Trophoblast cell (in vitro differentiated cells and primary cell): ENCODE measurements at regions not wholly inside any gene's neighbourhood (a gene's known extent, or its start where the extent isn't known, plus 50 kb on each side); places are given as distances from the start of the nearest gene placed in this dataset.

ENCODE experiments used
- DNase-seq, 2 donors: peaks; one replicate each; pipeline ENCODE4 v3.0.0-alpha.2; 2016
- H2AFZ ChIP-seq: 2 replicates; pipeline ENCODE4 v1.6.1; 2013; ENCODE audit warnings: low read length, moderate library complexity, mild to moderate bottlenecking; ENCODE audit not compliant: insufficient read depth, poor library complexity
- H2AK5ac ChIP-seq: 2 replicates; pipeline ENCODE4 v1.6.1; 2013; ENCODE audit warnings: mild to moderate bottlenecking, low read length
- H2BK120ac ChIP-seq: 2 replicates; pipeline ENCODE4 v1.6.1; 2013; ENCODE audit warnings: low read length, mild to moderate bottlenecking, moderate library complexity; ENCODE audit not compliant: insufficient read depth, poor library complexity
- H2BK12ac ChIP-seq: 2 replicates; pipeline ENCODE4 v1.6.1; 2013; ENCODE audit warnings: mild to moderate bottlenecking, low read length, moderate library complexity
- H2BK5ac ChIP-seq: 2 replicates; pipeline ENCODE4 v1.6.1; 2013; ENCODE audit warnings: low read length, low read depth, moderate library complexity, mild to moderate bottlenecking; ENCODE audit not compliant: poor library complexity
- H3K14ac ChIP-seq: 2 replicates; pipeline ENCODE4 v1.6.1; 2013; ENCODE audit warnings: mild to moderate bottlenecking, low read length
- H3K18ac ChIP-seq: 2 replicates; pipeline ENCODE4 v1.6.1; 2013; ENCODE audit warnings: mild to moderate bottlenecking, low read length
- H3K23ac ChIP-seq: 2 replicates; pipeline ENCODE4 v1.6.1; 2013; ENCODE audit warnings: low read length
- H3K27ac ChIP-seq: 2 replicates; pipeline ENCODE4 v1.5.1; 2013; ENCODE audit warnings: low read depth, mild to moderate bottlenecking, inconsistent platforms, low read length, moderate library complexity
- H3K27me3 ChIP-seq: 2 replicates; pipeline ENCODE4 v1.6.1; 2013; ENCODE audit warnings: inconsistent platforms, mild to moderate bottlenecking, low read length, moderate library complexity; ENCODE audit not compliant: insufficient read depth
- H3K36me3 ChIP-seq, 2 experiments: 1 replicate in 1 of 2; 2 replicates in 1 of 2; pipeline ENCODE4 v1.6.1; 2013; ENCODE audit warnings: low read length in 2 of 2, mild to moderate bottlenecking in 2 of 2, moderate library complexity in 1 of 2; ENCODE audit not compliant: insufficient read depth in 2 of 2, control insufficient read depth in 1 of 2
- H3K4ac ChIP-seq: 2 replicates; pipeline ENCODE4 v1.6.1; 2013; ENCODE audit warnings: low read depth, mild to moderate bottlenecking, low read length, moderate library complexity
- H3K4me1 ChIP-seq, 2 experiments: 1 replicate in 1 of 2; 2 replicates in 1 of 2; pipeline ENCODE4 v1.6.1; 2013; ENCODE audit warnings: low read length in 2 of 2, mild to moderate bottlenecking in 2 of 2, moderate library complexity in 1 of 2; ENCODE audit not compliant: insufficient read depth in 2 of 2, control insufficient read depth in 1 of 2
- H3K4me2 ChIP-seq: 2 replicates; pipeline ENCODE4 v1.6.1; 2013; ENCODE audit warnings: inconsistent platforms, mild to moderate bottlenecking, low read length, moderate library complexity
- H3K4me3 ChIP-seq: 2 replicates; pipeline ENCODE4 v1.5.1; 2013; ENCODE audit warnings: mild to moderate bottlenecking, low read depth, low read length, inconsistent platforms
- H3K79me1 ChIP-seq: one replicate; pipeline ENCODE4 v1.6.1; 2013; ENCODE audit warnings: low read length
- H3K79me2 ChIP-seq: 2 replicates; pipeline ENCODE4 v1.6.1; 2013; ENCODE audit warnings: low read length, mild to moderate bottlenecking; ENCODE audit not compliant: control insufficient read depth, insufficient read depth, poor library complexity
- H3K9ac ChIP-seq: 2 replicates; pipeline ENCODE4 v1.6.1; 2013; ENCODE audit warnings: mild to moderate bottlenecking, low read length
- H3K9me3 ChIP-seq: 2 replicates; pipeline ENCODE4 v1.6.1; 2013; ENCODE audit warnings: low read depth, mild to moderate bottlenecking, control low read depth, inconsistent platforms, low read length; ENCODE audit not compliant: insufficient read depth
- H4K12ac ChIP-seq: 2 replicates; pipeline ENCODE4 v1.6.1; 2013; ENCODE audit warnings: low read depth, mild to moderate bottlenecking, low read length, moderate library complexity
- H4K8ac ChIP-seq: 2 replicates; pipeline ENCODE4 v1.6.1; 2013; ENCODE audit warnings: low read depth, mild to moderate bottlenecking, low read length, moderate library complexity
- H4K91ac ChIP-seq: one replicate; pipeline ENCODE4 v1.6.1; 2013; ENCODE audit warnings: low read depth, mild to moderate bottlenecking, low read length, moderate library complexity
- WGBS: extraction: QIAGEN DNeasy Blood & Tissue Kit; methylation state at CpG from one replicate; pipeline ENCODE4 v1.1.7; 2013; ENCODE audit warnings: missing lambda C conversion rate; ENCODE audit not compliant: insufficient read length, insufficient coverage; ENCODE audit errors: extremely low coverage; 5-methylcytosine and 5-hydroxymethylcytosine counted together

DNA sequence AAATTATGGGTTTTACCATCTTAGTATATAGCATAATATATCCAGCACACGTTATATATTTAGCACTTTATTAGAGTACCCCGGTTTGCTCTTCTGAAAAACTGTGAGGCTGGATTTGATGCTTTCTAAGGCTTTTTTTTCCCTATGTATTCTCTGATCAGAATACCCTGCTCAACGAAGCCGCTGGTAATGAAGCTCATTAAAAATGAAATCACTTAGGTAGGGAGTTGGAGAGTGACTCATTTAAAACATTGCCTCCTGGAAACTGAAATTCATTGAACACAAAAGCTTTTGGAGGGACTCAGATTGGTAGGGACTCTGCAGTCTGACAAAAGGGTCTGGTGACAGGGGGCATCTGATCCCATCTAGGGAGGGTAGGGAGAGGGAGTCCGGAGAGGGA is 365.4 kb upstream of the MEX3C start:
- no CpG with 5 or more reads among the region's 5 CpGs for WGBS
- Histone ChIP-seq H3K9me3 (no peaks in the 10 kb centered on the region), H3K27ac (no peak overlapping the region), H2BK120ac (no peak overlapping the region), H3K36me3 (no peaks in the 10 kb centered on the region), H2AFZ (no peak overlapping the region), H3K79me1 (no peaks in the 10 kb centered on the region), H3K27me3 (no peaks in the 10 kb centered on the region), H2AK5ac (no peak overlapping the region), H3K18ac (no peak overlapping the region), H3K14ac (no peak overlapping the region), H3K23ac (no peak overlapping the region), H3K4me1 (peaks cover 0 to 2% of the 10 kb centered on the region in 2 experiments), H3K9ac (no peak overlapping the region), H3K4me2 (no peak overlapping the region), H3K4me3 (no peak overlapping the region), H4K8ac (no peak overlapping the region), H2BK12ac (no peak overlapping the region), H3K4ac (no peak overlapping the region), H2BK5ac (no peak overlapping the region), H4K91ac (no peak overlapping the region), H4K12ac (no peak overlapping the region), H3K79me2 (no peaks in the 10 kb centered on the region)
- DNase-seq: no peak

DNA sequence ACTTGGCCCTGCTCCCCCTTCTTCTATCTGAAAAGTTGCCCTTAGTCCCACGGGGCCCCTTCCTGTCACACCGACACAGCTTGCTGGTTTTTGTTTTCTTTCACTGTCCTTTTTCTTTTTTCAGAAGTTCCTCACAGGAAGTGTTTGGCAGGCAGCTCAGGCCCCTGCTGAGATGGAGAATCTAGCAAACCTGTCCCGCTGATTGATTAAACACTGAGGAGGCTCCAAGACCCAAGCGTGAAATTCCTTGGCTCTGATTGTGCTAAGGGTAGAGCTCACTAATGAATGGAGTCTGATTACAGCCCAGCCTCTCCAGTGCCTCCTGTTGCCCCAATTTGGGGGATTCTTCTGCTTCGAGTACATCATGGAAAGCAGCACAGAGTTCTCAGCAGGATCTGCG is 365.9 kb upstream of the MEX3C start:
- Histone ChIP-seq H3K36me3 (no peaks in the 10 kb centered on the region), H3K79me2 (no peaks in the 10 kb centered on the region), H4K12ac (no peak overlapping the region), H2AK5ac (no peak overlapping the region), H3K9me3 (no peaks in the 10 kb centered on the region), H3K9ac (no peak overlapping the region), H4K91ac (no peak overlapping the region), H2BK12ac (no peak overlapping the region), H3K79me1 (no peaks in the 10 kb centered on the region), H2BK120ac (no peak overlapping the region), H2AFZ (no peak overlapping the region), H2BK5ac (no peak overlapping the region), H3K4me3 (no peak overlapping the region), H3K27me3 (no peaks in the 10 kb centered on the region), H3K4me1 (peaks cover 0 to 2% of the 10 kb centered on the region in 2 experiments), H3K27ac (no peak overlapping the region), H3K18ac (no peak overlapping the region), H4K8ac (no peak overlapping the region), H3K4me2 (no peak overlapping the region), H3K4ac (no peak overlapping the region), H3K14ac (no peak overlapping the region), H3K23ac (no peak overlapping the region)
- WGBS: no CpG with 5 or more reads among the region's 6 CpGs
- no peak for DNase-seq

DNA sequence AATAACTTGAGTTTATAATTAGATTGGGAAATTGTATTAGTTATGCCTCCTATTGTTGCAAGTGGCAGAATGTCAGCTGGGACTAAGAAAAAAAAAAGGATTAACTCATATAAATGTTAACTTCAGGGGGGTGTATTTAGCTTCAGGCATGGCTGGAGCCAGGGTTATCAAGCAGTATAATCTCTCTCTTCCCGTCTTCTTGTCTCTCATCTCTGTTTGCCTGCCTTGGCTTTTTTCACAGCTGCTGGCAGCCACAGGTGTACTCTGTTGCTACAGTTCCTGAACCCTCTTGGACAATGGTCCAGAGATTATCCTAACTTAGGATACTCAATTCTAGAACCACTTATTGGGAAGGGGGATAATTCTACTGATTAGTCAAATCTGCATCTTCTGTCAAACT is 370.7 kb upstream of the MEX3C start:
- Histone ChIP-seq H4K91ac (no peak overlapping the region), H3K27ac (no peak overlapping the region), H3K4me2 (no peak overlapping the region), H3K23ac (no peak overlapping the region), H3K4me1 (peaks cover 0 to 2% of the 10 kb centered on the region in 2 experiments), H3K9ac (no peak overlapping the region), H3K9me3 (no peaks in the 10 kb centered on the region), H2BK5ac (no peak overlapping the region), H3K27me3 (no peaks in the 10 kb centered on the region), H3K79me1 (no peaks in the 10 kb centered on the region), H4K8ac (no peak overlapping the region), H2AFZ (no peak overlapping the region), H3K18ac (no peak overlapping the region), H3K4ac (no peak overlapping the region), H3K4me3 (no peak overlapping the region), H2BK120ac (no peak overlapping the region), H3K79me2 (no peaks in the 10 kb centered on the region), H2AK5ac (no peak overlapping the region), H3K14ac (no peak overlapping the region), H3K36me3 (no peaks in the 10 kb centered on the region), H4K12ac (no peak overlapping the region), H2BK12ac (no peak overlapping the region)
- no CpG with 5 or more reads among the region's 1 CpG for WGBS
- DNase-seq: no peak

GRCh38 chr18:51569153-51569552 is 371.7 kb upstream of the MEX3C start:
- Histone ChIP-seq H3K36me3 (no peaks in the 10 kb centered on the region), H3K9ac (no peak overlapping the region), H2AK5ac (no peak overlapping the region), H2AFZ (no peak overlapping the region), H4K8ac (no peak overlapping the region), H2BK120ac (no peak overlapping the region), H2BK5ac (no peak overlapping the region), H3K79me2 (no peaks in the 10 kb centered on the region), H4K91ac (no peak overlapping the region), H4K12ac (no peak overlapping the region), H3K4me2 (no peak overlapping the region), H3K27ac (no peak overlapping the region), H3K14ac (no peak overlapping the region), H2BK12ac (no peak overlapping the region), H3K4me1 (no peaks in the 10 kb centered on the region), H3K9me3 (no peaks in the 10 kb centered on the region), H3K18ac (no peak overlapping the region), H3K27me3 (no peaks in the 10 kb centered on the region), H3K79me1 (no peaks in the 10 kb centered on the region), H3K4ac (no peak overlapping the region), H3K23ac (no peak overlapping the region), H3K4me3 (no peak overlapping the region)
- no peak for DNase-seq
- WGBS: no CpG with 5 or more reads among the region's 2 CpGs
